Epithelial cell of esophagus (primary cell): ENCODE measurements at regions not wholly inside any gene's neighbourhood (a gene's known extent, or its start where the extent isn't known, plus 50 kb on each side); places are given as distances from the start of the nearest gene placed in this dataset.

Experiments used
- DNase-seq: peaks from one replicate; pipeline ENCODE4 v3.0.0; 2010; ENCODE audit warnings: low read depth
- H3K4me3 ChIP-seq: 2 replicates; pipeline ENCODE4 v1.5.1; 2011; ENCODE audit warnings: mild to moderate bottlenecking, low read length, control low read depth
- CTCF ChIP-seq: IDR thresholded peaks from 2 replicates; pipeline ENCODE4 v1.5.1; 2011; ENCODE audit warnings: low read depth, mild to moderate bottlenecking, low read length, control low read depth, inconsistent platforms; ENCODE audit not compliant: insufficient read depth; ENCODE audit errors: missing control alignments

GRCh38 chr7:126026421-126027088, 1096.9 kb upstream of the POT1 start:
- no peak overlapping the region for H3K4me3 ChIP-seq
- no peak for TF ChIP-seq CTCF
- peak; percentile 4 for DNase-seq

GRCh38 chr7:126022452-126022851, 1092.8 kb upstream of the POT1 start:
- TF ChIP-seq CTCF, result no peak
- DNase-seq, result no peak
- no peak overlapping the region for H3K4me3 ChIP-seq

GRCh38 chr7:126016722-126017121, 1087.1 kb upstream of the POT1 start:
- no peak overlapping the region for H3K4me3 ChIP-seq
- TF ChIP-seq CTCF, result no peak
- no peak for DNase-seq

GRCh38 chr7:126005064-126005463, 1075.4 kb upstream of the POT1 start:
- TF ChIP-seq CTCF, result no peak
- H3K4me3 ChIP-seq, result no peak overlapping the region

GRCh38 chr7:126001349-126001748, 1071.7 kb upstream of the POT1 start:
- TF ChIP-seq CTCF, result no peak
- H3K4me3 ChIP-seq, result no peak overlapping the region
- DNase-seq, result no peak

More at GRCh38 chr7:126005064-126005463, 1075.4 kb upstream of the POT1 start:
- DNase-seq, result no peak

- no peak overlapping the region for H3K4me3 ChIP-seq
- no peak for DNase-seq
- TF ChIP-seq CTCF, result no peak
Measured at GRCh38 chr7:125984795-125985194, 1055.2 kb upstream of the POT1 start.

GRCh38 chr7:125971656-125972055, 1042.0 kb upstream of the POT1 start:
- TF ChIP-seq CTCF, result no peak
- no peak overlapping the region for H3K4me3 ChIP-seq
- no peak for DNase-seq
